GM12873 (cell line): ENCODE measurements at regions not wholly inside any gene's neighbourhood (a gene's known extent, or its start where the extent isn't known, plus 50 kb on each side); places are given as distances from the start of the nearest gene placed in this dataset.
A peak's percentile ranks its signal among the peaks of the same experiment; 100 is the strongest.

Experiments used
- CTCF ChIP-seq: IDR thresholded peaks from 2 replicates; pipeline ENCODE4 v1.5.1; 2012; ENCODE audit warnings: low read depth, mild to moderate bottlenecking, moderate library complexity, low read length, control low read depth; ENCODE audit not compliant: insufficient read depth; ENCODE audit errors: missing control alignments

GRCh38 chr11:92382311-92382710, 157.7 kb downstream of the FAT3 start:
- no peak for TF ChIP-seq CTCF

DNA sequence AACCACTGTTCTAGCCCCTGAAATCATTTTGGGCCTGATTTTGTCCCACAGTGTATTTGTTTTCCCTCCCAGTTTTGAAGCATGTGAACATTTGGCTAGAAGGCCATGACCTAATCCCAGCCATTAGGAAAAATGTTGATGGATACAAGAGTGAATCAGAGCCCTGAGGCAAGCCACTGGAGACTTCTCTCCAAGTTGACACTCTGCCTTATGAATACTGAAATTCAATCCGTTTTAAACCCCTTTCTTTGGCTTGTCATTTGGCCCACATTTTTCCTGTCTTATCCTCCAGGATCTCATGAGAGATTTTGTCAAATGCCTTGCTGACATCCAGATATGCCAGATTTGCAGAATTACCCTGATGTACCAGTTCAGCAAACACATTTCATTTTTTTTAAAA, 158.8 kb downstream of the FAT3 start:
- TF ChIP-seq CTCF, result no peak

DNA sequence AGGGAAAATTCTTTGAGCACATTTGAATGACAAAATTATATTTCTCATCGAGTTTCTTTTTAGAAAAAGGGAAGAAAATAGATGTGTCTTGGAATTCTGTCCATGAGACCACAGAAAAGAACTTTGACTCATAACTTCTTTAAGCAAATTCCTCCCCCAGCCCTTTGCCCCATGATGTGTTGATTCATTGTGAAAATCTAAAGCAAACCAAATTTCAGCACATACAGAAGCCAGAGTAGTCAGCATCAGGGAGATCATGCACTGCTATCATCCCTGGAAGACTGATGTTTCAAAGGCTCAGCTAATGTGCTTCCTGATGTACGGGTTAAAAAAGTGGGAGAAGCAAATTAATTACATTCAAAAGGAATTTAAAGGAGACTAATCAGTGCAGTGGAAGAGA, 159.7 kb downstream of the FAT3 start:
- TF ChIP-seq CTCF, result no peak

DNA sequence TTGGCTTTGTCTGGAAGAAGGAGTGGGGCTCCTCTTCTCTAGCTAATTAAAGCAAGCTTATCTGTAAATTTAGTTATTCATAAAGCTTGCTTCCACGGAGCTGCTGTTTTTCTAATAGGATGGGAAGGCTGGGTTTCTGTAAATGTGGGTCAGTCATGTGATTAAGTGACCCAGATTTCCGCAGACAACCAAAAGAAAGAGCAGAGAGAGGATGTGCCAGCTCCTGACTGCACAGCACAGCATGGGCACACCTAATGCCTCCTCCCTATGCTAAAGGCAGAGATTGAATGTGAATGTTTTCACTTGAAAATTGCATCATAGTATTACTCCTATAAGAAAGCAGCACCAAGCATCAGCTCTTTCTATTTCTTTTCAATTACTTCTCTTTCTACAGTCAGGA, 160.2 kb downstream of the FAT3 start:
- no peak for TF ChIP-seq CTCF

DNA sequence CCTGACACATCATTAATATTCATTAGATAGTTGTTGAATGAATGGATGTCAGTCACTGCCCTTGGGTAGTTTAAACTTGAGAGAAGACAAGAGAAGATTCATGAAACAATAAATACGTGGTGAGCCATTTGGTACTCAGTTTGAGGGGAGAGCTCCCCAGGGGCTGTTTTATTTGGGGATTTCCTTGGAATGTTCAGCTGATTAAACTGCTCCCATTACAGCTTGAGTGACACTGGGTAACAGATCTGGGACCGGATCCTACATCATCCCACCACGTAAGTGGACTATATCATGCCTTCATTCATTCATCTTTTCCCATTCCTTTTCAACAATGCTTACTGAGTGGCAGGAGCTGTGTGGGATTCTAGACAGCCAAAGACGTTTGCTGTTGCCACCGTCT, 162.0 kb downstream of the FAT3 start:
- no peak for TF ChIP-seq CTCF

GRCh38 chr11:92387859-92388258, 163.2 kb downstream of the FAT3 start:
- no peak for TF ChIP-seq CTCF

GRCh38 chr11:92388380-92388779, 163.8 kb downstream of the FAT3 start:
- TF ChIP-seq CTCF, result peak; percentile 4

DNA sequence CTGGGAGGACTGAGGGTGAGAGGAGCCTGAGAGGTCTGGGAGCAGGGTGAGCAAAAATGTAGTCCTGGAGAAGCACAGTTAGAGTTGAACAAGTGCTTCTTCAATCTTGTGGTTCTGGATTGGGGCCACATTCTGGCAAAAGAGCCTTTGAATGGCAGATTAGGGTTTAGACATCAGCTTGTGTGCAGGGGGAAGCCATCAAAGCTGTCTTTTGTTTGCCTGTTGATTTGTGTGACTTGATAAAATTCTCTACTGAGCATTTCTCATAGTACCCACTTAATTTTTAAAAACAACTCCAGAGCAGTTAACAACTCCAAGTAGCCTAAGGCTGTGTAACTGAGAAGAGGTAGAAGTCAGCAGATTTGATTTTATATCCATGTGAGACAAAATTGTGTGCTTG, 166.2 kb downstream of the FAT3 start:
- TF ChIP-seq CTCF, result no peak
